ENCODE measurements at regions not wholly inside any gene's neighbourhood (a gene's known extent, or its start where the extent isn't known, plus 50 kb on each side); places are given as distances from the start of the nearest gene placed in this dataset.

- H3K9me3 ChIP-seq (ENCODE audit: severe bottlenecking): no peaks in the 10 kb centered on the region
- DNase-seq (ENCODE audit: low spot score) (no peak), ATAC-seq (ENCODE audit: low read depth) (no peak)
- no peak overlapping the region for H3K27ac ChIP-seq (ENCODE audit: poor library complexity, severe bottlenecking)
- no peaks in the 10 kb centered on the region for H3K4me1 ChIP-seq (ENCODE audit: insufficient read depth, poor library complexity, severe bottlenecking)
- no peaks in the 10 kb centered on the region for H3K36me3 ChIP-seq (ENCODE audit: low read depth)
- no peak for TF ChIP-seq CTCF (IDR thresholded peaks at IDR 0.05; ENCODE audit: poor library complexity, severe bottlenecking)
- no peaks in the 10 kb centered on the region for H3K27me3 ChIP-seq (ENCODE audit: insufficient read depth, poor library complexity, severe bottlenecking)
- H3K4me3 ChIP-seq (ENCODE audit: severe bottlenecking): no peak overlapping the region
These were observed 127.3 kb upstream of the PLD5 start for GRCh38 chr1:242651817-242652216.

GRCh38 chr1:242641461-242641860 lies 117.0 kb upstream of the PLD5 start:
- Histone ChIP-seq H3K4me3 (ENCODE audit: severe bottlenecking) (no peak overlapping the region), H3K36me3 (ENCODE audit: low read depth) (no peaks in the 10 kb centered on the region), H3K27ac (ENCODE audit: poor library complexity, severe bottlenecking) (no peak overlapping the region), H3K9me3 (ENCODE audit: severe bottlenecking) (no peaks in the 10 kb centered on the region), H3K4me1 (ENCODE audit: insufficient read depth, poor library complexity, severe bottlenecking) (no peaks in the 10 kb centered on the region), H3K27me3 (ENCODE audit: insufficient read depth, poor library complexity, severe bottlenecking) (no peaks in the 10 kb centered on the region)
- TF ChIP-seq CTCF (IDR thresholded peaks at IDR 0.05; ENCODE audit: poor library complexity, severe bottlenecking): no peak
- no peak for DNase-seq (ENCODE audit: low spot score)
- no peak for ATAC-seq (ENCODE audit: low read depth)

- DNase-seq (ENCODE audit: low spot score): no peak
- Histone ChIP-seq H3K4me1 (ENCODE audit: insufficient read depth, poor library complexity, severe bottlenecking) (no peaks in the 10 kb centered on the region), H3K36me3 (ENCODE audit: low read depth) (no peaks in the 10 kb centered on the region), H3K9me3 (ENCODE audit: severe bottlenecking) (no peaks in the 10 kb centered on the region), H3K27ac (ENCODE audit: poor library complexity, severe bottlenecking) (no peak overlapping the region), H3K27me3 (ENCODE audit: insufficient read depth, poor library complexity, severe bottlenecking) (no peaks in the 10 kb centered on the region), H3K4me3 (ENCODE audit: severe bottlenecking) (no peak overlapping the region)
- ATAC-seq (ENCODE audit: low read depth): no peak
- no peak for TF ChIP-seq CTCF (IDR thresholded peaks at IDR 0.05; ENCODE audit: poor library complexity, severe bottlenecking)
These were observed 114.6 kb upstream of the PLD5 start for GRCh38 chr1:242639104-242639503.

GRCh38 chr1:242634732-242635131 lies 110.2 kb upstream of the PLD5 start:
- ATAC-seq (ENCODE audit: low read depth) (no peak), DNase-seq (ENCODE audit: low spot score) (no peak)
- no peaks in the 10 kb centered on the region for H3K36me3 ChIP-seq (ENCODE audit: low read depth)
- H3K27ac ChIP-seq (ENCODE audit: poor library complexity, severe bottlenecking): no peak overlapping the region
- H3K4me3 ChIP-seq (ENCODE audit: severe bottlenecking): no peak overlapping the region
- H3K27me3 ChIP-seq (ENCODE audit: insufficient read depth, poor library complexity, severe bottlenecking): no peaks in the 10 kb centered on the region
- no peaks in the 10 kb centered on the region for H3K9me3 ChIP-seq (ENCODE audit: severe bottlenecking)
- TF ChIP-seq CTCF (IDR thresholded peaks at IDR 0.05; ENCODE audit: poor library complexity, severe bottlenecking): no peak
- H3K4me1 ChIP-seq (ENCODE audit: insufficient read depth, poor library complexity, severe bottlenecking): peaks cover 2% of the 10 kb centered on the region

- DNase-seq (ENCODE audit: low spot score) (peak; percentile 69), ATAC-seq (ENCODE audit: low read depth) (peak; percentile 99)
- Histone ChIP-seq H3K4me3 (ENCODE audit: severe bottlenecking) (no peak overlapping the region), H3K36me3 (ENCODE audit: low read depth) (no peaks in the 10 kb centered on the region), H3K27me3 (ENCODE audit: insufficient read depth, poor library complexity, severe bottlenecking) (no peaks in the 10 kb centered on the region), H3K27ac (ENCODE audit: poor library complexity, severe bottlenecking) (no peak overlapping the region), H3K4me1 (ENCODE audit: insufficient read depth, poor library complexity, severe bottlenecking) (peaks cover 8% of the 10 kb centered on the region), H3K9me3 (ENCODE audit: severe bottlenecking) (no peaks in the 10 kb centered on the region)
- TF ChIP-seq CTCF (IDR thresholded peaks at IDR 0.05; ENCODE audit: poor library complexity, severe bottlenecking): no peak
These were observed 104.9 kb upstream of the PLD5 start for GRCh38 chr1:242629396-242629795.

Data from RWPE2 (cell line).